Globus pallidus (tissue), 1 donor: ENCODE measurements at regions not wholly inside any gene's neighbourhood (a gene's known extent, or its start where the extent isn't known, plus 50 kb on each side); places are given as distances from the start of the nearest gene placed in this dataset.

Experiments used
- DNase-seq: peaks from one replicate; pipeline ENCODE4 v3.0.0-alpha.2; 2015; ENCODE audit warnings: low spot score

- DNase-seq = no peak
Measured at GRCh38 chr5:167709625-167710024, 581.8 kb upstream of the WWC1 start.

DNA sequence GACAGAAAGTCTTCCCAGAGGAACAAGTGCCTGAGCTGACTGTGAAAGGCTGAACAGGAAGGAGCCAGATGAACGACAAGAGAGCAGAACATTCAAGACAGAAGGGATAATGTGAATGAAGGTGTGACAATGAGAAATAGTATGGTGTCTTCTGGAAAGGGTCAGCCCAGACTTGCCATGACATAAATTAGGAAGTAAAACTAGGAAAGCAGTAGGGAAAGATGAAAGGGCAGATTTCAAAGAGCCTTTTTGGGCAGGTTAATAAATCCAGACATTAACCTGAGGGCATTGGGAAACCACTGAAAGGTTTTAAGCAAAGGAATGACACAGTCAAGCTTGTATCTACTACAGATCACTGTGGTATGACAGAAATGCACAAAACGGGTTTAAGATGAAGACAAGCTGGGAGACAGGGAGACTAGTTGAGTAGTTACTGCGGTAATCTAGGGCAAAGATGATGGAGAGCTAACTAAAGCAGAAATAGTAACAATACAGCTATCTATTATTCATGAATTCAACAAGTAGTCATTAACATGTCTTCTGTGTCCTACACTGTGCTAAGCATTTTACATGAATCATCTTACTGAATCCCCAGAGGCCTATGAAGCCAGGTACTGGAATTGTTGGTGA is 580.9 kb upstream of the WWC1 start:
- DNase-seq = no peak

DNA sequence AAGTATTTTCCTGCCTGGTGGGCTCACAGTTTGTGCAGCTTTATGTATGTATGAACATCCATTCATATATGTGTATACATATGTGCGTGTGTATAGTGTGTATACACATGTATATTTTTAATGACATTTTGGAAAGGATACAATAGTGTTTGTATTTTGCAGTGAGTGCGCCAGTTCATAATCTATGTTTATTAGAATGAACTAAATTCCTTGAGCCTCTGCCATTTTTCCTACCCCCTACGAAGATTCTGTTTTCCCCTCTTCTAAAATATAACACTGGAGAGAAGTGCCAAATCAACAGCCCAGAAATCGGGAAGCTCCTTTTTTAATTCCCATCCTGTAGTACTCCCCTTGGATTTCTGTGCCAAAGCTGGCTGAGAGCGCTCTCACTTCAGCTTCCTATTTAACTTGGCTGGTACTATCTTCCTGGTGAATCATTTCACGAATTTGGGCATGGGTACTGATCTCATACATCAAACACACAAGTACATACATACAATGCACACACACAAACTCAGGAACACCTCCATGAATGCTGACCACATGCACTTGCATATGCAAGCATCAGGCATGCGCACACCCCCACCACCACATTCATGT is 578.4 kb upstream of the WWC1 start:
- no peak for DNase-seq

- no peak for DNase-seq
Measured at GRCh38 chr5:167713896-167714295, 577.5 kb upstream of the WWC1 start.

DNA sequence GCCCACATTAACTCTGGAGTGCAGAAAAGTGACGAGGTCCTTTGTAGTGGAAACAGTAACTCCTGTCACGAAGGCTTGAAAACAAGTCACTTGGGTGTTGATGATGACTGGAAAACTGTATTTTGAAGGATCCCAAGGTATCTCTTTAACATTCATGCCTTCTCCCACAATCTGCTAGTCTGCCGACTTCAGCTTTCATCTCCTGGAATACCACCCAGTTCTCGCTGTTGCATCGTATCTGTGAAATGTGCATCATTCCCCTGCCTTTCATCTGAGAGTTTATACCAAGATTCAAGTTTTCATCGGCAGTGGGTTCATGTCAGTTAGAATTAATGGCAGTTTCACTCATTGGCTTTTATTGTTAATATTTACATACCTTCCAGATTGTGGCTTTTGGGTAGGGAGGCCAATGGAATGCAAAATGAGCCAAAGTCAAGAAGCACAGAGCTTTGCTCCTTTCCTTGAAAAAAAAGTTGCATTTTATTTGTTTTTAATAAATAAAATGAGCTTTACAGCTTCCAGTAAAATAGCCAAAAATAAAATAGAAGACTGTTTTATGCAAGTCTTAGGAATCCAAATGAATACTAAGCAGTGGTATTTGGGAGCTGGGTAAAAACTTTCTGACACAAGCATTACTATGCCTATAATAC is 575.2 kb upstream of the WWC1 start:
- DNase-seq = no peak

DNA sequence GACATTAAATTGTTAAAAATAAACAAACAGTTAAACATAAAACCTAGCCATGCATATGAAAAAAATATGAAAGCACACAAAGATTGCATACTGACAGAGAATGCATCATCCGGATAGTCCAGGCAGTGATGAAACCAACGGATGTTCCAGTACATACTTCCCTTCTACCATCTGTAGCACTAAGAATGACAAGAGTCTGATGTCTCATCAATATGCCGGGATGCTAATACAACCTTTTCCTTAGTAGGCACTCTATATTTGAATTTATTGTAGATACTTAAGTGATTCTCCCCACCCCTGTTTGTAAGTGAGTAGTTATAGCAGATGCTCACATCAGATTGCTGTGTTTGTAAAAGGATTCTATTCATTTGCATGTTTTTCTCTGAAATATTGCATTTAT is 571.2 kb upstream of the WWC1 start:
- no peak for DNase-seq

GRCh38 chr5:167720676-167721260 is 570.7 kb upstream of the WWC1 start:
- DNase-seq = no peak

DNA sequence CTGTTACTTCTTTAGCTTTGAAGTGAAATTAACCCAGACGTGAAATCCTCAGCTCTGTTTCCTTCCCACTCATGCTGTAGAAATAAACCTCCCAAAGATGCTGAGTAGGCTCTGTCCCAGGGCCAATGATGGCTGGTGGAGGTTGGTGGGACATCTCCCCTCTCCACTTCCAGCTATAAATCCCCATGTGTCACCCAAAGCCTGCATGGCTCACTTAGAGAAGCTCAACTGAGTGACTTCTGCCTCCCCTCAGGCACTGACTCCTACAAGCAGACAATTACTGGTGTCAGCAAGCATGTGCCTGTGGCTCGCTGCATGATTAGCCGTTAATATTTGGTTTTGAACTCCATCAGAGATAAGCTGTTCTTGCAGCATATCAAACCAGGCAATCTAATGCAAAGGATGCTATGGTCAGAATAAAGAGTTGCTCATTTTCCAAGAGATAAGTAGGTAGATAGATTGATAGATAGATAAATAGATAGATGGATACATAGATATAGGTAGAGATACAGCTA is 569.5 kb upstream of the WWC1 start:
- DNase-seq = no peak

- peak; percentile 74 for DNase-seq
Measured at GRCh38 chr5:167723254-167723871, 568.1 kb upstream of the WWC1 start.

DNA sequence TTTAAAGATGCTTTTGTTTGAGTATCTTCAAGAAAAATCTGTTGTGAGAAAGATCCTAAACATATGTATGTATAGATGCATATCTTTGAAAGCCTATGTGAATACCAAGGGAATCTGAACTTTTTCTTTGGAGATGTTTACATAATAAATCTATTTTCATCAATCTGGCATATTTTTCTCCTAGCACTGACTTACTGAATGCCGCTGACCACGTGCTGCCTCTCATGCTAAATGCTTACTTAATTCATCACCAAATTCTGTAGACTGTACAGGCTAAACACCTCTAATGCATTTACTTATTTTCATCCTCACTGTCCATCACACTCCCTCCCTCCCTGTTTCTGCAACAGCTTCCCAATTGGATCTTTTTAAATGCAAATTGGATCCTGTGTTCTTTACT is 566.2 kb upstream of the WWC1 start:
- no peak for DNase-seq

- no peak for DNase-seq
Measured at GRCh38 chr5:167725741-167726140, 565.7 kb upstream of the WWC1 start.

- DNase-seq = no peak
Measured at GRCh38 chr5:167726642-167727041, 564.8 kb upstream of the WWC1 start.

GRCh38 chr5:167730121-167730520 is 561.3 kb upstream of the WWC1 start:
- DNase-seq = no peak

DNA sequence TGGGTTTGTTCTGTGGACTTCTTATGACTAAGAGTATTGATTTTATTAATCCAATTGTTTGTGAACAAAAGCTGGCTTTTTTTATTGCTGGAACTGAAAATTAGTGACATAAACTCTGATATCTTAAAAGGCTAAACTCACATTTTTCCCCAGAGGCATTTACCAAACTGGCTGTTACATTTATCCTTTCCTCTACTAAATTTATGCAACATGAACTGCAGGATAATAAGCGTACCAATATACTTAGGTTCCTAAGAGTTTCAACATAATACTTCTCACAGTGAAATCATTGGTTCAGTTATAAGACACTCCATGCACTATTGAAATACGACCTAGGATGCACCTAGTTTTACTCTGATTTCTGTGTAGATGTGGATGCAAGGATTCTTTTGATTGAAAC is 560.8 kb upstream of the WWC1 start:
- no peak for DNase-seq

GRCh38 chr5:167731951-167732350 is 559.5 kb upstream of the WWC1 start:
- no peak for DNase-seq

DNA sequence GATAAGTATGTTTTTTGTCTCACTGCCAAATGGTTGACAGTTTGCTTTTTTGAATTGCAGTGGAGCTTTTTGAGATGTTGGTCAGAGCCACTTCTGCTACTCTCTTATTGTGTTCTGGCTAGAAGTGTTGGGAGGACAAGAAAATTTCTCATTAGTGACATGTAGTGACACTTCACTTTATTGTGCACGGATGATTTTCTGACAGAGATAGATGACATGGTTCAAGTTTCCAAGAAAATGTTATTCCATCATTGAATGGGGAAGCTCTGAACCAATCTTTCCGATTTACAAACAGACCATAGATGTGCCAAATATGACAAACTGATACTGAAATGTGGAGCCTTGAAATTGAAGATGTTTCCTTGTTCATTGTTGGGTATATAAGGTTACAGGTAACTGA is 558.9 kb upstream of the WWC1 start:
- no peak for DNase-seq

DNA sequence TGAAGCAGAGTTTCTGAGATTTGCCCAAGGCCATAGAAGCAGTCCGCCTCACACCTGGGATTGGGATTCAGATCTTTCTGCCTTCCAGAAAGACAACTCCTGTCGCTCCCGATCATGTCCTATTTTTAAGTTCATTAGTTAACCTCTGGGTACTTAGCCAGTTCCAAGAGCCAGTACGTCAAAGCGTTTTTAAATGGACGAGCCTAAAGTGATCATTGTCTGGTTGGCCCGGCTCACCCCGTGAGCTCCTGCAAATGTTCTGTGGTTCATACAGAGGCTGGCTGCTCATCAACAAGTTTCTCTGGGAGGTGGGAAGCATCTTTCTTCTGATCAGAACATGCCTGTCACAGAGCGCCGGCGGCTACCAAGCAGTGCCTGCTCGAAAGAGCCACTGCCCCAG is 554.5 kb upstream of the WWC1 start:
- no peak for DNase-seq

GRCh38 chr5:167743695-167744464 is 547.6 kb upstream of the WWC1 start:
- no peak for DNase-seq

- DNase-seq = no peak
Measured at GRCh38 chr5:167745868-167746267, 545.6 kb upstream of the WWC1 start.

DNA sequence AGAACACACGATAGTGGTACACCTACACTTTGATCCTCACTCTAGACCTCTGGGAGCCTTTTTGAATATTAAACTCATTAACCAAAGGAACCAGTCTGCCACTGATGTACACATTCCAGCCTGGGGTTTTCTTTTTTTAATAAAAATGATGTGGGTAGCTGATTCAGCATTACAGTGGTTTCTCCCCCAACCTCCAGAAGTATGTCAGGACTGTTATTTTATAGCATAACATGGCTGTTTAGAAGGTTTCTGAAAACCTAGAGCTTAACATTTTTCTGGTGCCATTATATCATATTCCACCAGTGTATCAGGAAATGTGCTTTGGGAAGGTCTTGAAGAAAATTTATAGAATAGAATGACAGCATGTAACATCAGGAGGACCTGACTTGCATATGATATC is 540.9 kb upstream of the WWC1 start:
- no peak for DNase-seq

- DNase-seq = no peak
Measured at GRCh38 chr5:167752936-167753335, 538.5 kb upstream of the WWC1 start.
